ENCODE measurements at regions not wholly inside any gene's neighbourhood (a gene's known extent, or its start where the extent isn't known, plus 50 kb on each side); places are given as distances from the start of the nearest gene placed in this dataset.

- TF ChIP-seq CTCF (IDR thresholded peaks at IDR 0.05) (no peak), POLR2A (IDR thresholded peaks at IDR 0.05) (no peak), POLR2AphosphoS5 (IDR thresholded peaks at IDR 0.05) (no peak)
These were observed 96.1 kb upstream of the ANO4 start for GRCh38 chr12:100698518-100698917.

All from gastroesophageal sphincter (tissue), 3 donors.